AG09319 (cell line): ENCODE measurements at regions not wholly inside any gene's neighbourhood (a gene's known extent, or its start where the extent isn't known, plus 50 kb on each side); places are given as distances from the start of the nearest gene placed in this dataset.

Experiments
- DNase-seq: peaks from one replicate; pipeline ENCODE4 v3.0.0-alpha.2; 2010; ENCODE audit warnings: low read depth; ENCODE audit errors: extremely low read depth
- CTCF ChIP-seq: IDR thresholded peaks from 2 replicates; pipeline ENCODE4 v1.5.1; 2011; ENCODE audit warnings: low read depth, mild to moderate bottlenecking, inconsistent platforms, low read length, moderate library complexity

GRCh38 chr2:128729051-128729450 is 410.4 kb upstream of the HS6ST1 start:
- no peak for DNase-seq
- TF ChIP-seq CTCF: no peak

- DNase-seq: no peak
Measured at GRCh38 chr2:128731994-128732650, 413.5 kb upstream of the HS6ST1 start.

GRCh38 chr2:128732976-128733431 is 414.3 kb upstream of the HS6ST1 start:
- peak; percentile 70 for DNase-seq
- no peak for TF ChIP-seq CTCF

More at GRCh38 chr2:128731994-128732650, 413.5 kb upstream of the HS6ST1 start:
- no peak for TF ChIP-seq CTCF

- no peak for DNase-seq
- no peak for TF ChIP-seq CTCF
Measured at GRCh38 chr2:128733450-128733849, 414.8 kb upstream of the HS6ST1 start.

DNA sequence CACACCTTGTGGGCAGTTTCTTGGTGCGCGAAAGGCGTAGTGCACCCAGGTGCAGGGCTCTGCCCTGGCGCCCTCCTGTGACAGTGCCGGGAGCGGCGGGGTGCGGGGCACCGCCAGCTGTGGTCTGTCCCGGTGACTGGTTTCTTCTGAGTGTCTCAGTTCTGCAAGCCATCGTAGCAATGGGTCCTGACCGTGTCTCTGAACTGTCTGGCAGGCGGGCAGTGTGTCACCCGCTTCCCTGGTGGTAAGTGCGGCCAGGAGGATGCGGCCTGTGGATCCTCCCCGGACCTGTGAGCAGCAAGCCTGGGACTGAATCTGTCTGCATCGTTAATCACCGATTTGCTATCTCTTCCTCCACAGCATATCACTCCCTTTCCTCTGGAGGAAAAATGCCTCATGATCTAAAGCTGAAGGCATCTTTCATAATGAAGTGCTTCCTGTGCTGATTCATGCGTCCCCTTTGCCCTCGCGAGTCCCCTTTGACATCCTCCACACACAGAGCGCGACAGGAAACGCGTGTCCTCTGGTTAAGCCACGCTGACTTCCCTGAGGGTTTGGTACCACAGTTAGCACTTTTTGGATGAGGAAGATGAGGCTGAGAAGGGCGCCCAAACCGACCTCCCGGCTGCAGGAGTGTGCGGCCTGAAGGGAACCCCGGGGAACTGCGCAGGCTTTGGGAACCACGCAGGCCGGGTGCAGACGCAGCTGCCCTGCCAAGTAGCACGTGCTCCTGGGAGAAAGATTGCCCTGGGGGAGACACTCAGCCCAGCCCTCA is 416.0 kb upstream of the HS6ST1 start:
- no peak for DNase-seq
- TF ChIP-seq CTCF: no peak

DNA sequence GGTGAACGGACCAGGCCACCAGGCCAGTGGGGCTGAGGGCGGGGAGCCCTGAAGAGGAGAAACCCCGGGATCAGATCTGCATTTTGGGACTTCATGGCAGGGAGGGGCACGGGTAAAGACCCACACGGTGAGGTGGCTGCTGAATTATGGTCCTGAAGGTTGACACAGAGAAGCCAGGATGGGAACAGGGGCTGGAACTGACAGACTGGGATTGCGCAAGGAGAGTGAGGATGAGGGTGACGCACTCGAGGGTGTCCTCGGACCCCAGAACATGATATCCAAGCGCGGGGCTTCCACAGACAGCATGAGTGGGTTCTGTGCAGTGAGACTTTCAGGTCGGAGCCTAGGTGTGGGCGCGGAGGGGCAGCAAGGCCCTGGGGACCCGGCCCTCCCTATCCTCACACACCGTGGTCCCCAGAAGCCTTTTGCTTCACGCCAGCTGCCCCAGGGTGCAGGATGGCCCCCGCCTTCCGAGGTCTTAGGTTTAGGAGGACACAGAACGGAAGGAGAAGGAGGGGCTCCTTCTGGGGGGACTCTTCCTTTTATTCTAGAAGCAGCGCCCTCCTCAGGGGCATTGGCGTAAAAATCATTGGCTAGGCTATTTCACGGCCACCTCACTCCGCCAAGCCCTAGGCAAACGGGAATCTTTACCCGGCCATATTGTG is 416.8 kb upstream of the HS6ST1 start:
- no peak for DNase-seq
- TF ChIP-seq CTCF: no peak

- no peak for TF ChIP-seq CTCF
Measured at GRCh38 chr2:128736046-128736688, 417.5 kb upstream of the HS6ST1 start.

More at GRCh38 chr2:128736046-128736688, 417.5 kb upstream of the HS6ST1 start:
- no peak for DNase-seq
